Parathyroid adenoma (tissue), 2 donors: ENCODE measurements at regions not wholly inside any gene's neighbourhood (a gene's known extent, or its start where the extent isn't known, plus 50 kb on each side); places are given as distances from the start of the nearest gene placed in this dataset.
"Not testable (repeated sequence)": the region's sequence is repeated elsewhere in the genome, so short reads cannot be mapped to it uniquely, and the experiment has no call there.

Experiments
- H2AFZ ChIP-seq: fragments of 300-600 bp; sonication (generic); one replicate; pipeline ENCODE4 v1.7.0; 2017; ENCODE audit warnings: antibody characterized with exemption, mild to moderate bottlenecking
- H3K27ac ChIP-seq: fragments of 300-600 bp; sonication (generic); one replicate; pipeline ENCODE4 v1.7.0; 2017
- H3K27me3 ChIP-seq: fragments of 300-600 bp; sonication (generic); one replicate; pipeline ENCODE4 v1.7.0; 2017; ENCODE audit warnings: low read length; ENCODE audit not compliant: control insufficient read depth, insufficient read depth
- H3K36me3 ChIP-seq: fragments of 300-600 bp; sonication (generic); one replicate; pipeline ENCODE4 v1.7.0; 2017; ENCODE audit warnings: low read length; ENCODE audit not compliant: control insufficient read depth, insufficient read depth
- H3K4me1 ChIP-seq: fragments of 300-600 bp; sonication (generic); one replicate; pipeline ENCODE4 v1.7.0; 2017; ENCODE audit warnings: control low read depth
- H3K4me2 ChIP-seq: fragments of 300-600 bp; sonication (generic); one replicate; pipeline ENCODE4 v1.7.0; 2017; ENCODE audit warnings: low read length
- H3K4me3 ChIP-seq: fragments of 300-600 bp; sonication (generic); one replicate; pipeline ENCODE4 v1.7.0; 2017; ENCODE audit warnings: low read depth, low read length
- H3K79me2 ChIP-seq: fragments of 300-600 bp; sonication (generic); one replicate; pipeline ENCODE4 v1.7.0; 2017; ENCODE audit warnings: control low read depth
- H3K9ac ChIP-seq: fragments of 300-600 bp; sonication (generic); one replicate; pipeline ENCODE4 v1.7.0; 2017; ENCODE audit warnings: mild to moderate bottlenecking
- H3K9me3 ChIP-seq: fragments of 300-600 bp; sonication (generic); one replicate; pipeline ENCODE4 v1.7.0; 2017; ENCODE audit warnings: low read length; ENCODE audit not compliant: control insufficient read depth
- CTCF ChIP-seq: fragments of 300-600 bp; sonication (generic); IDR thresholded peaks from one replicate; pipeline ENCODE4 v1.7.0; 2017; ENCODE audit warnings: antibody characterized with exemption, mild to moderate bottlenecking
- donor health status: primary hyperparathyroidism.

GRCh38 chr16:9663588-9663987, 518.6 kb downstream of the GRIN2A start:
- no peak for TF ChIP-seq CTCF
- H3K79me2 ChIP-seq, result no peaks in the 10 kb centered on the region

GRCh38 chr16:9665851-9666271, 516.4 kb downstream of the GRIN2A start:
- Histone ChIP-seq H3K36me3 (no peaks in the 10 kb centered on the region), H3K4me2 (no peak overlapping the region), H3K9me3 (no peaks in the 10 kb centered on the region), H3K4me1 (no peaks in the 10 kb centered on the region), H3K79me2 (no peaks in the 10 kb centered on the region), H3K27ac (no peak overlapping the region), H3K27me3 (no peaks in the 10 kb centered on the region), H2AFZ (no peak overlapping the region), H3K9ac (no peak overlapping the region), H3K4me3 (no peak overlapping the region)
- no peak for TF ChIP-seq CTCF

More at GRCh38 chr16:9663588-9663987, 518.6 kb downstream of the GRIN2A start:
- H3K27ac ChIP-seq, result no peak overlapping the region
- H3K4me3 ChIP-seq, result no peak overlapping the region
- no peak overlapping the region for H3K9ac ChIP-seq
- no peaks in the 10 kb centered on the region for H3K9me3 ChIP-seq
- no peaks in the 10 kb centered on the region for H3K27me3 ChIP-seq
- H2AFZ ChIP-seq, result no peak overlapping the region
- H3K36me3 ChIP-seq, result no peaks in the 10 kb centered on the region
- H3K4me2 ChIP-seq, result no peak overlapping the region
- no peaks in the 10 kb centered on the region for H3K4me1 ChIP-seq

GRCh38 chr16:9666834-9667480, 515.3 kb downstream of the GRIN2A start:
- no peak for TF ChIP-seq CTCF

GRCh38 chr16:9670033-9670432, 512.2 kb downstream of the GRIN2A start:
- no peaks in the 10 kb centered on the region for H3K79me2 ChIP-seq
- H3K9ac ChIP-seq, result no peak overlapping the region
- H3K27ac ChIP-seq, result no peak overlapping the region

More at GRCh38 chr16:9666834-9667480, 515.3 kb downstream of the GRIN2A start:
- Histone ChIP-seq H2AFZ (no peak overlapping the region), H3K4me2 (no peak overlapping the region), H3K27ac (no peak overlapping the region), H3K9me3 (no peaks in the 10 kb centered on the region), H3K9ac (no peak overlapping the region), H3K4me1 (no peaks in the 10 kb centered on the region), H3K36me3 (no peaks in the 10 kb centered on the region), H3K27me3 (no peaks in the 10 kb centered on the region), H3K4me3 (no peak overlapping the region), H3K79me2 (no peaks in the 10 kb centered on the region)

GRCh38 chr16:9670616-9671015, 511.6 kb downstream of the GRIN2A start:
- H3K4me1 ChIP-seq, H3K36me3 ChIP-seq, H3K27me3 ChIP-seq, H3K79me2 ChIP-seq, H3K9me3 ChIP-seq, H2AFZ ChIP-seq, H3K27ac ChIP-seq, H3K9ac ChIP-seq, H3K4me2 ChIP-seq, H3K4me3 ChIP-seq: not testable (repeated sequence)

More at GRCh38 chr16:9670033-9670432, 512.2 kb downstream of the GRIN2A start:
- H3K4me2 ChIP-seq, result no peak overlapping the region
- H2AFZ ChIP-seq, result no peak overlapping the region
- no peaks in the 10 kb centered on the region for H3K36me3 ChIP-seq
- no peak overlapping the region for H3K4me3 ChIP-seq
- H3K4me1 ChIP-seq, result no peaks in the 10 kb centered on the region
- H3K27me3 ChIP-seq, result no peaks in the 10 kb centered on the region
- no peaks in the 10 kb centered on the region for H3K9me3 ChIP-seq
- no peak for TF ChIP-seq CTCF

GRCh38 chr16:9676560-9677300, 505.5 kb downstream of the GRIN2A start:
- H3K4me2 ChIP-seq, H2AFZ ChIP-seq, H3K36me3 ChIP-seq, H3K4me3 ChIP-seq, H3K27ac ChIP-seq, H3K9me3 ChIP-seq, H3K79me2 ChIP-seq, H3K27me3 ChIP-seq, H3K4me1 ChIP-seq, H3K9ac ChIP-seq: not testable (repeated sequence)
